ENCODE measurements at regions not wholly inside any gene's neighbourhood (a gene's known extent, or its start where the extent isn't known, plus 50 kb on each side); places are given as distances from the start of the nearest gene placed in this dataset.
"Not testable (repeated sequence)": the region's sequence is repeated elsewhere in the genome, so short reads cannot be mapped to it uniquely, and the experiment has no call there.

GRCh38 chr5:87212183-87212582, 55.5 kb upstream of the RASA1 start:
- not testable (repeated sequence) for ATAC-seq

GRCh38 chr5:87217480-87217879, 50.2 kb upstream of the RASA1 start:
- not testable (repeated sequence) for ATAC-seq

Measured in activated CD4-positive, CD25-positive, alpha-beta regulatory T cell treated with anti-CD3 and anti-CD28 coated beads, Interleukin-2, amount 50 U/mL, for 24 hours (primary cell).